Loucy (cell line): ENCODE measurements at regions not wholly inside any gene's neighbourhood (a gene's known extent, or its start where the extent isn't known, plus 50 kb on each side); places are given as distances from the start of the nearest gene placed in this dataset.

ENCODE experiments used
- H2AFZ ChIP-seq: fragments of 200-600 bp; sonication (generic); 2 replicates; pipeline ENCODE4 v1.6.0; 2016; ENCODE audit warnings: antibody characterized with exemption, mild to moderate bottlenecking, low read length, moderate library complexity
- H3F3A ChIP-seq: fragments of 200-600 bp; 2 replicates; pipeline ENCODE4 v1.6.0; 2016; ENCODE audit warnings: antibody characterized with exemption, low read depth, mild to moderate bottlenecking
- H3K27me3 ChIP-seq: fragments of 200-600 bp; sonication (generic); 2 replicates; pipeline ENCODE4 v1.6.1; 2014; ENCODE audit warnings: low read length, mild to moderate bottlenecking; ENCODE audit not compliant: insufficient read depth, poor library complexity, severe bottlenecking
- H3K36me3 ChIP-seq: fragments of 200-600 bp; sonication (generic); 2 replicates; pipeline ENCODE4 v1.6.1; 2016; ENCODE audit warnings: low read length; ENCODE audit not compliant: insufficient read depth
- H3K4me1 ChIP-seq: fragments of 200-600 bp; sonication (generic); 2 replicates; pipeline ENCODE4 v1.5.1; 2014; ENCODE audit warnings: low read length, mild to moderate bottlenecking; ENCODE audit not compliant: insufficient read depth, poor library complexity, severe bottlenecking
- H3K4me2 ChIP-seq: fragments of 200-600 bp; sonication (generic); 2 replicates; pipeline ENCODE4 v1.6.0; 2014; ENCODE audit warnings: antibody characterized with exemption, low read length, low read depth, mild to moderate bottlenecking; ENCODE audit not compliant: poor library complexity, severe bottlenecking
- H3K4me3 ChIP-seq: fragments of 200-600 bp; sonication (generic); 2 replicates; pipeline ENCODE4 v1.5.1; 2014; ENCODE audit warnings: low read length, mild to moderate bottlenecking, mixed read lengths; ENCODE audit not compliant: poor library complexity, severe bottlenecking
- H3K79me2 ChIP-seq: fragments of 200-600 bp; sonication (generic); 2 replicates; pipeline ENCODE4 v1.6.1; 2014; ENCODE audit warnings: low read length; ENCODE audit not compliant: insufficient read depth
- H3K9ac ChIP-seq: fragments of 200-600 bp; sonication (generic); 2 replicates; pipeline ENCODE4 v1.6.0; 2014; ENCODE audit warnings: mild to moderate bottlenecking, low read depth, low read length, moderate library complexity; ENCODE audit not compliant: poor library complexity, severe bottlenecking
- H3K9me2 ChIP-seq: fragments of 200-600 bp; sonication (generic); replicated peaks from 2 replicates; pipeline ENCODE4 v1.6.1; 2016; ENCODE audit warnings: low read depth, low read length, mixed read lengths
- H3K9me3 ChIP-seq: fragments of 200-600 bp; sonication (generic); 2 replicates; pipeline ENCODE4 v1.6.1; 2014; ENCODE audit warnings: mild to moderate bottlenecking, antibody characterized with exemption, low read length, low read depth; ENCODE audit not compliant: insufficient read depth
- H4K20me1 ChIP-seq: fragments of 200-600 bp; sonication (generic); 2 replicates; pipeline ENCODE4 v1.6.0; 2014; ENCODE audit warnings: antibody characterized with exemption, low read length, mild to moderate bottlenecking; ENCODE audit not compliant: insufficient read depth, poor library complexity, severe bottlenecking
- CTCF ChIP-seq: fragments of 200-600 bp; sonication (generic); conservative IDR thresholded peaks from 2 replicates; pipeline ENCODE4 v1.5.1; 2014; ENCODE audit warnings: mild to moderate bottlenecking, antibody characterized with exemption, low read length
- EZH2phosphoT487 ChIP-seq: fragments of 200-600 bp; IDR thresholded peaks from 2 replicates; pipeline ENCODE4 v1.6.1; 2018; ENCODE audit warnings: antibody characterized with exemption, mild to moderate bottlenecking, moderate library complexity, borderline replicate concordance

GRCh38 chr6:181049-181654 lies 111.1 kb upstream of the DUSP22 start:
- H3K79me2 ChIP-seq, result no peaks in the 10 kb centered on the region
- H3F3A ChIP-seq, result no peaks in the 10 kb centered on the region
- H3K4me3 ChIP-seq, result no peak overlapping the region
- peaks cover 4% of the 10 kb centered on the region for H3K4me1 ChIP-seq
- no peak overlapping the region for H3K4me2 ChIP-seq
- H3K36me3 ChIP-seq, result no peaks in the 10 kb centered on the region
- H3K27me3 ChIP-seq, result no peaks in the 10 kb centered on the region
- no peak overlapping the region for H3K9ac ChIP-seq
- TF ChIP-seq EZH2phosphoT487 (no peak), CTCF (no peak)
- H3K9me3 ChIP-seq, result no peaks in the 10 kb centered on the region; the same call in 1 of the 2 replicates
- H4K20me1 ChIP-seq, result no peaks in the 10 kb centered on the region
- no peak overlapping the region for H2AFZ ChIP-seq
- no peaks in the 10 kb centered on the region for H3K9me2 ChIP-seq

GRCh38 chr6:183668-184067 lies 108.6 kb upstream of the DUSP22 start:
- Histone ChIP-seq H3K9me3 (no peaks in the 10 kb centered on the region), H4K20me1 (no peaks in the 10 kb centered on the region), H3K36me3 (no peaks in the 10 kb centered on the region), H3K4me3 (no peak overlapping the region), H3K79me2 (no peaks in the 10 kb centered on the region), H3K27me3 (no peaks in the 10 kb centered on the region), H3K4me1 (peaks cover 19% of the 10 kb centered on the region), H2AFZ (no peak overlapping the region), H3K4me2 (peak overlapping the region; percentile 4), H3K9ac (no peak overlapping the region), H3K9me2 (no peaks in the 10 kb centered on the region), H3F3A (no peaks in the 10 kb centered on the region)
- TF ChIP-seq CTCF, result no peak
- TF ChIP-seq EZH2phosphoT487, result no peak

- Histone ChIP-seq H2AFZ (0 out of 2 replicates have a peak overlapping the region, but pooled peaks have one; percentile 4), H3F3A (no peaks in the 10 kb centered on the region), H3K27me3 (no peaks in the 10 kb centered on the region), H3K9ac (no peak overlapping the region), H3K4me1 (peaks cover 23% of the 10 kb centered on the region), H3K4me3 (no peak overlapping the region), H4K20me1 (no peaks in the 10 kb centered on the region), H3K79me2 (no peaks in the 10 kb centered on the region), H3K4me2 (peak overlapping the region; percentile 4), H3K9me3 (no peaks in the 10 kb centered on the region), H3K36me3 (no peaks in the 10 kb centered on the region), H3K9me2 (no peaks in the 10 kb centered on the region)
- TF ChIP-seq CTCF (no peak), EZH2phosphoT487 (no peak)
Measured at GRCh38 chr6:184161-184700, 108.1 kb upstream of the DUSP22 start.
